Panc1 (cell line): ENCODE measurements at regions not wholly inside any gene's neighbourhood (a gene's known extent, or its start where the extent isn't known, plus 50 kb on each side); places are given as distances from the start of the nearest gene placed in this dataset.

Source experiments
- ATAC-seq: fragments of 200-7000 bp; cut with Tn5 transposase; 2 replicates; pipeline ENCODE4 v1.9.1; 2020; ENCODE audit warnings: mild to moderate bottlenecking, moderate library complexity
- BruUV-seq: library from RNA; stranded (reverse); fragments of 400-500 nt; replicated peaks from 2 replicates; lab custom pipeline; 2021; lab: Mats Ljungman, UMichigan
- CTCF ChIA-PET: fragments of 300-600 bp; sonication (Branson Sonifier 250); formaldehyde crosslinking; loops from one replicate; lab custom pipeline; 2022; ENCODE audit warnings: antibody characterized with exemption; lab: Charles Lee
- POLR2A ChIA-PET: fragments of 300-600 bp; sonication (Branson Sonifier 250); formaldehyde crosslinking; loops from one replicate; lab custom pipeline; 2022; ENCODE audit warnings: antibody characterized with exemption; lab: Charles Lee
- DNase-seq: peaks from one replicate; pipeline ENCODE4 v3.0.0-alpha.2; 2010; ENCODE audit warnings: low read depth, low spot score
- H3K27ac ChIP-seq: 2 replicates; pipeline ENCODE4 v1.5.1; 2011; ENCODE audit warnings: mild to moderate bottlenecking, low read length, inconsistent platforms
- H3K27me3 ChIP-seq: fragments of 200-500 bp; sonication (Bioruptor generic); 2 replicates; pipeline ENCODE4 v1.6.0; 2014; ENCODE audit warnings: low read length, inconsistent platforms; ENCODE audit not compliant: control insufficient read depth, insufficient read depth
- H3K36me3 ChIP-seq: fragments of 200-500 bp; sonication (Bioruptor generic); 2 replicates; pipeline ENCODE4 v1.5.1; 2014; ENCODE audit warnings: inconsistent platforms, mild to moderate bottlenecking, low read length, moderate library complexity; ENCODE audit not compliant: control insufficient read depth, insufficient read depth
- H3K4me1 ChIP-seq: 2 replicates; pipeline ENCODE4 v1.5.1; 2011; ENCODE audit warnings: inconsistent platforms, mild to moderate bottlenecking, low read length, moderate library complexity; ENCODE audit not compliant: control insufficient read depth, insufficient read depth
- H3K4me3 ChIP-seq, 2 experiments: 2 replicates each; pipeline ENCODE4 v1.5.1; 2011 to 2012; ENCODE audit warnings: low read depth in 2 of 2, low read length in 2 of 2, mild to moderate bottlenecking in 2 of 2, inconsistent platforms in 1 of 2, moderate library complexity in 1 of 2
- H3K9me3 ChIP-seq: fragments of 200-500 bp; sonication (Bioruptor generic); 2 replicates; pipeline ENCODE4 v1.5.1; 2014; ENCODE audit warnings: low read depth, mild to moderate bottlenecking, inconsistent platforms, low read length, moderate library complexity; ENCODE audit not compliant: control insufficient read depth, insufficient read depth
- CTCF ChIP-seq: fragments of 450-650 bp; IDR thresholded peaks from 2 replicates; pipeline ENCODE4 v1.5.1; 2017; ENCODE audit warnings: mild to moderate bottlenecking
- POLR2AphosphoS5 ChIP-seq: IDR thresholded peaks from 2 replicates; pipeline ENCODE4 v1.6.1; 2012; ENCODE audit warnings: mild to moderate bottlenecking, low read depth, low read length, moderate library complexity
- SIN3A ChIP-seq: IDR thresholded peaks from 2 replicates; pipeline ENCODE4 v1.6.1; 2012; ENCODE audit warnings: low read depth, mild to moderate bottlenecking, low read length, moderate library complexity, borderline replicate concordance; ENCODE audit not compliant: insufficient read depth
- TCF7L2 ChIP-seq: IDR thresholded peaks from 2 replicates; pipeline ENCODE4 v1.6.1; 2011; ENCODE audit warnings: mild to moderate bottlenecking, low read depth, low read length, inconsistent platforms
- in situ Hi-C: cut with HindIII; loops from 2 replicates; pipeline ENCODE4 v1.10.0; 2016; ENCODE audit warnings: low sequenced_read_pairs, low pct_unique_long_range_greater_than_20kb
- intact Hi-C: fragments of 100-400 bp; cut with micrococcal nuclease; formaldehyde crosslinking; loops from one replicate; pipeline ENCODE4 v1.10.0; 2022; ENCODE audit not compliant: unreplicated experiment
- TF ChIP-seq, protein P1 (sequence below), 2 experiments: IDR thresholded peaks; 2 replicates each; pipeline ENCODE4 v1.6.1; 2011 to 2012; ENCODE audit warnings: low read depth in 2 of 2, control low read depth in 1 of 2, low read length in 1 of 2, mild to moderate bottlenecking in 1 of 2, moderate library complexity in 1 of 2; ENCODE audit not compliant: insufficient read depth in 1 of 2

DNA sequence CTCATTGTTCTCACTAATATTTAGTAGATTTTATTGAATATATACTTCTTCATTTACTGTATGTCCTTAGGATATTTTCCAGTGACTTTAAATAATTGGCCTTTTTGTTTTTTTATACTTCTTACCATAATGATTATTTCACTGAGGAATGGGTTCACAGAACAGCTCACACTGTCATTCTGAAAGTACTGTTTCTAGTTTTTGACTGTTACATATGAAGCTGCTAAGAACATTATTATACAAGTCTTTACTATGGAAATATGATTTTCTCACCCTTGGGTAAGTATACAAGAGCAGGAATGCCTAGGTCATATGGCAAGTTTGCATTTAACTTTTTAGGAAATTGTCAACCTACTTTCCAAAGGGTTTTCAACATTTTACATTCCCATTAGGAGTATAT, 343.1 kb downstream of the CCER1 start:
- CTCF ChIA-PET: no interaction called here
- in situ Hi-C loops: no loop called here
- TF ChIP-seq, protein P1, sequence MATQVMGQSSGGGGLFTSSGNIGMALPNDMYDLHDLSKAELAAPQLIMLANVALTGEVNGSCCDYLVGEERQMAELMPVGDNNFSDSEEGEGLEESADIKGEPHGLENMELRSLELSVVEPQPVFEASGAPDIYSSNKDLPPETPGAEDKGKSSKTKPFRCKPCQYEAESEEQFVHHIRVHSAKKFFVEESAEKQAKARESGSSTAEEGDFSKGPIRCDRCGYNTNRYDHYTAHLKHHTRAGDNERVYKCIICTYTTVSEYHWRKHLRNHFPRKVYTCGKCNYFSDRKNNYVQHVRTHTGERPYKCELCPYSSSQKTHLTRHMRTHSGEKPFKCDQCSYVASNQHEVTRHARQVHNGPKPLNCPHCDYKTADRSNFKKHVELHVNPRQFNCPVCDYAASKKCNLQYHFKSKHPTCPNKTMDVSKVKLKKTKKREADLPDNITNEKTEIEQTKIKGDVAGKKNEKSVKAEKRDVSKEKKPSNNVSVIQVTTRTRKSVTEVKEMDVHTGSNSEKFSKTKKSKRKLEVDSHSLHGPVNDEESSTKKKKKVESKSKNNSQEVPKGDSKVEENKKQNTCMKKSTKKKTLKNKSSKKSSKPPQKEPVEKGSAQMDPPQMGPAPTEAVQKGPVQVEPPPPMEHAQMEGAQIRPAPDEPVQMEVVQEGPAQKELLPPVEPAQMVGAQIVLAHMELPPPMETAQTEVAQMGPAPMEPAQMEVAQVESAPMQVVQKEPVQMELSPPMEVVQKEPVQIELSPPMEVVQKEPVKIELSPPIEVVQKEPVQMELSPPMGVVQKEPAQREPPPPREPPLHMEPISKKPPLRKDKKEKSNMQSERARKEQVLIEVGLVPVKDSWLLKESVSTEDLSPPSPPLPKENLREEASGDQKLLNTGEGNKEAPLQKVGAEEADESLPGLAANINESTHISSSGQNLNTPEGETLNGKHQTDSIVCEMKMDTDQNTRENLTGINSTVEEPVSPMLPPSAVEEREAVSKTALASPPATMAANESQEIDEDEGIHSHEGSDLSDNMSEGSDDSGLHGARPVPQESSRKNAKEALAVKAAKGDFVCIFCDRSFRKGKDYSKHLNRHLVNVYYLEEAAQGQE (IDR thresholded peaks at IDR 0.05; ENCODE audit: insufficient read depth in 1 of 2, low read depth in 2 of 2, low read length in 1 of 2): no peak
- TF ChIP-seq POLR2AphosphoS5 (no peak), CTCF (no peak), TCF7L2 (no peak), SIN3A (no peak)
- POLR2A ChIA-PET: no interaction called here
- no peaks in the 10 kb centered on the region for H3K27me3 ChIP-seq
- intact Hi-C loops: no loop called here
- H3K27ac ChIP-seq: no peak overlapping the region
- no peak for DNase-seq
- no peaks in the 10 kb centered on the region for H3K4me1 ChIP-seq
- no peaks in the 10 kb centered on the region for H3K9me3 ChIP-seq
- no peak overlapping the region for H3K4me3 ChIP-seq
- ATAC-seq: no peak
- BruUV-seq: no TSS peak
- no peaks in the 10 kb centered on the region for H3K36me3 ChIP-seq

GRCh38 chr12:90611048-90611447, 343.9 kb downstream of the CCER1 start:
- no peaks in the 10 kb centered on the region for H3K9me3 ChIP-seq
- no peak for ATAC-seq
- no TSS peak for BruUV-seq
- H3K36me3 ChIP-seq: no peaks in the 10 kb centered on the region
- H3K27ac ChIP-seq: no peak overlapping the region
- no peaks in the 10 kb centered on the region for H3K27me3 ChIP-seq
- no peaks in the 10 kb centered on the region for H3K4me1 ChIP-seq
- intact Hi-C loops (no loop called here), in situ Hi-C loops (no loop called here)
- ChIA-PET POLR2A (no interaction called here), CTCF (no interaction called here)
- DNase-seq: no peak
- H3K4me3 ChIP-seq: no peak overlapping the region
- TF ChIP-seq SIN3A (no peak), POLR2AphosphoS5 (no peak), CTCF (no peak), TCF7L2 (no peak)
- TF ChIP-seq, protein P1 (IDR thresholded peaks at IDR 0.05; ENCODE audit: insufficient read depth in 1 of 2, low read depth in 2 of 2, low read length in 1 of 2): no peak
